Lung (tissue), 11 donors: ENCODE measurements at regions not wholly inside any gene's neighbourhood (a gene's known extent, or its start where the extent isn't known, plus 50 kb on each side); places are given as distances from the start of the nearest gene placed in this dataset.

ENCODE experiments used
- ATAC-seq: fragments of 200-7000 bp; cut with Tn5 transposase; one replicate; pipeline ENCODE4 v1.9.1; 2020; ENCODE audit warnings: moderate number of reproducible peaks; ENCODE audit not compliant: insufficient read depth, low FRiP score
- DNase-seq, 3 donors: peaks; one replicate each; pipeline ENCODE4 v3.0.0-alpha.2; 2013 to 2017
- H3K27ac ChIP-seq, 2 donors: one replicate each; pipeline ENCODE4 v1.5.1; 2013; ENCODE audit warnings: mild to moderate bottlenecking in 2 of 2, moderate library complexity in 2 of 2, control low read depth in 1 of 2, inconsistent platforms in 1 of 2, low read depth in 1 of 2, low read length in 1 of 2
- H3K27me3 ChIP-seq, 3 donors: one replicate each; pipeline ENCODE4 v1.5.1; 2013; ENCODE audit warnings: low read length in 2 of 3; ENCODE audit not compliant: control insufficient read depth in 3 of 3, insufficient read depth in 3 of 3
- H3K36me3 ChIP-seq, 4 donors: one replicate each; pipeline ENCODE4 v1.5.1; 2013; ENCODE audit warnings: low read length in 4 of 4, mild to moderate bottlenecking in 1 of 4, moderate library complexity in 1 of 4; ENCODE audit not compliant: control insufficient read depth in 4 of 4, insufficient read depth in 4 of 4
- H3K4me1 ChIP-seq, 5 donors: one replicate each; pipeline ENCODE4 v1.5.1; 2013; ENCODE audit warnings: low read length in 5 of 5, mild to moderate bottlenecking in 2 of 5, moderate library complexity in 1 of 5; ENCODE audit not compliant: control insufficient read depth in 5 of 5, insufficient read depth in 5 of 5
- H3K4me3 ChIP-seq: one replicate; pipeline ENCODE4 v1.5.1; 2013; ENCODE audit warnings: mild to moderate bottlenecking, control low read depth, moderate library complexity
- H3K9ac ChIP-seq, 2 donors: one replicate each; pipeline ENCODE4 v1.5.1; 2013; ENCODE audit warnings: low read length in 2 of 2, control low read depth in 1 of 2; ENCODE audit not compliant: insufficient read depth in 1 of 2
- H3K9me3 ChIP-seq, 4 donors: one replicate each; pipeline ENCODE4 v1.5.1; 2013; ENCODE audit warnings: low read length in 3 of 4, mild to moderate bottlenecking in 1 of 4, moderate library complexity in 1 of 4; ENCODE audit not compliant: control insufficient read depth in 4 of 4, insufficient read depth in 3 of 4
- CTCF ChIP-seq: IDR thresholded peaks from 2 replicates; pipeline ENCODE4 v1.5.1; 2012; ENCODE audit warnings: mild to moderate bottlenecking; ENCODE audit errors: control extremely low read depth, extremely low read depth
- WGBS, 2 donors: extraction: QIAGEN DNeasy Blood & Tissue Kit; methylation state at CpG; one replicate each; pipeline ENCODE4 v1.1.7; 2013; 5-methylcytosine and 5-hydroxymethylcytosine counted together
- donor health status: control.
- donor health status: control.
- donor health status: Bipolar disorder and iron deficiency.
- donor health status: healthy.
- donor health status: DM: yes; HTN: yes; CAD: no.

GRCh38 chr1:88060750-88061491 is 623.2 kb upstream of the PKN2 start:
- Histone ChIP-seq H3K36me3 (no peaks in the 10 kb centered on the region), H3K4me3 (no peak overlapping the region), H3K9me3 (no peaks in the 10 kb centered on the region), H3K4me1 (no peaks in the 10 kb centered on the region), H3K9ac (no peak overlapping the region), H3K27me3 (no peaks in the 10 kb centered on the region), H3K27ac (no peak overlapping the region)
- peak in 2 of 3 donors; percentile 6 to 28 for DNase-seq
- no peak for TF ChIP-seq CTCF
- no peak for ATAC-seq
- 66 to 74% methylated on average over 3 of the region's 3 CpGs for WGBS, 2 donors

- no peaks in the 10 kb centered on the region for H3K36me3 ChIP-seq
- H3K27me3 ChIP-seq = no peaks in the 10 kb centered on the region
- H3K9ac ChIP-seq = no peak overlapping the region
- DNase-seq (peak; percentile 59 to 72 (median 61)), ATAC-seq (peak; percentile 58)
- H3K9me3 ChIP-seq = no peaks in the 10 kb centered on the region
- H3K27ac ChIP-seq = no peak overlapping the region
- TF ChIP-seq CTCF = no peak
- H3K4me3 ChIP-seq = no peak overlapping the region
- no peaks in the 10 kb centered on the region for H3K4me1 ChIP-seq
These were observed 622.4 kb upstream of the PKN2 start for GRCh38 chr1:88061492-88062177.

- Histone ChIP-seq H3K4me3 (no peak overlapping the region), H3K9me3 (no peaks in the 10 kb centered on the region), H3K9ac (no peak overlapping the region), H3K36me3 (no peaks in the 10 kb centered on the region), H3K27me3 (no peaks in the 10 kb centered on the region), H3K27ac (no peak overlapping the region), H3K4me1 (no peaks in the 10 kb centered on the region)
- DNase-seq (no peak), ATAC-seq (no peak)
- 81 to 90% methylated on average over 3 of the region's 3 CpGs for WGBS, 2 donors
- TF ChIP-seq CTCF = no peak
These were observed 621.4 kb upstream of the PKN2 start for GRCh38 chr1:88062650-88063153.
